Loucy (cell line): ENCODE measurements at regions not wholly inside any gene's neighbourhood (a gene's known extent, or its start where the extent isn't known, plus 50 kb on each side); places are given as distances from the start of the nearest gene placed in this dataset.

ENCODE experiments used
- CTCF ChIP-seq: fragments of 200-600 bp; sonication (generic); conservative IDR thresholded peaks from 2 replicates; pipeline ENCODE4 v1.5.1; 2014; ENCODE audit warnings: mild to moderate bottlenecking, antibody characterized with exemption, low read length
- EZH2phosphoT487 ChIP-seq: fragments of 200-600 bp; IDR thresholded peaks from 2 replicates; pipeline ENCODE4 v1.6.1; 2018; ENCODE audit warnings: antibody characterized with exemption, mild to moderate bottlenecking, moderate library complexity, borderline replicate concordance

- no peak for TF ChIP-seq EZH2phosphoT487
- no peak for TF ChIP-seq CTCF
These were observed 119.7 kb upstream of the ZNF184 start for GRCh38 chr6:27592481-27593199.
